ENCODE measurements at regions not wholly inside any gene's neighbourhood (a gene's known extent, or its start where the extent isn't known, plus 50 kb on each side); places are given as distances from the start of the nearest gene placed in this dataset.
A peak's percentile ranks its signal among the peaks of the same experiment; 100 is the strongest.
"Not testable (repeated sequence)": the region's sequence is repeated elsewhere in the genome, so short reads cannot be mapped to it uniquely, and the experiment has no call there.

- DNase-seq (ENCODE audit: low read depth) = no peak
Observed at GRCh38 chr6:27161115-27161514, 86.4 kb upstream of the PRSS16 start.

GRCh38 chr6:27161603-27161945, 85.9 kb upstream of the PRSS16 start:
- DNase-seq (ENCODE audit: low read depth) = no peak

- DNase-seq (ENCODE audit: low read depth) = peak; percentile 63
Observed at GRCh38 chr6:27161946-27162603, 85.4 kb upstream of the PRSS16 start.

GRCh38 chr6:27163834-27164233, 83.7 kb upstream of the PRSS16 start:
- no peak for DNase-seq (ENCODE audit: low read depth)

- peak; percentile 77 for DNase-seq (ENCODE audit: low read depth)
Observed at GRCh38 chr6:27168108-27168507, 79.4 kb upstream of the PRSS16 start.

- DNase-seq (ENCODE audit: low read depth) = peak; percentile 95
Observed at GRCh38 chr6:27168586-27169443, 78.7 kb upstream of the PRSS16 start.

- DNase-seq (ENCODE audit: low read depth) = not testable (repeated sequence)
Observed at GRCh38 chr6:27172524-27173231, 74.8 kb upstream of the PRSS16 start.

GRCh38 chr6:27173232-27173601, 74.3 kb upstream of the PRSS16 start:
- DNase-seq (ENCODE audit: low read depth) = not testable (repeated sequence)

- no peak for DNase-seq (ENCODE audit: low read depth)
Observed at GRCh38 chr6:27174958-27175357, 72.5 kb upstream of the PRSS16 start.

- peak; percentile 78 for DNase-seq (ENCODE audit: low read depth)
Observed at GRCh38 chr6:27176096-27176495, 71.4 kb upstream of the PRSS16 start.

GRCh38 chr6:27176523-27177484, 70.7 kb upstream of the PRSS16 start:
- DNase-seq (ENCODE audit: low read depth) = peak; percentile 62

- DNase-seq (ENCODE audit: low read depth) = peak; percentile 94
Observed at GRCh38 chr6:27177485-27178406, 69.8 kb upstream of the PRSS16 start.

GRCh38 chr6:27178407-27178730, 69.1 kb upstream of the PRSS16 start:
- DNase-seq (ENCODE audit: low read depth) = no peak

- no peak for DNase-seq (ENCODE audit: low read depth)
Observed at GRCh38 chr6:27178860-27179259, 68.6 kb upstream of the PRSS16 start.

GRCh38 chr6:27183060-27183832, 64.3 kb upstream of the PRSS16 start:
- no peak for DNase-seq (ENCODE audit: low read depth)

GRCh38 chr6:27187231-27188060, 60.1 kb upstream of the PRSS16 start:
- peak; percentile 3 for DNase-seq (ENCODE audit: low read depth)

- DNase-seq (ENCODE audit: low read depth) = peak; percentile 89
Observed at GRCh38 chr6:27188061-27188884, 59.2 kb upstream of the PRSS16 start.

GRCh38 chr6:27188885-27189418, 58.5 kb upstream of the PRSS16 start:
- peak; percentile 81 for DNase-seq (ENCODE audit: low read depth)
